NCI-H82 treated with DMSO at 0.1 percent for 48 hours (cell line): ENCODE measurements at regions not wholly inside any gene's neighbourhood (a gene's known extent, or its start where the extent isn't known, plus 50 kb on each side); places are given as distances from the start of the nearest gene placed in this dataset.
"Not testable (repeated sequence)": the region's sequence is repeated elsewhere in the genome, so short reads cannot be mapped to it uniquely, and the experiment has no call there.

Experiments
- DNase-seq: peaks from one replicate; lab custom pipeline; 2025; ENCODE audit not compliant: unreplicated experiment; lab: John Stamatoyannopoulos, UW

DNA sequence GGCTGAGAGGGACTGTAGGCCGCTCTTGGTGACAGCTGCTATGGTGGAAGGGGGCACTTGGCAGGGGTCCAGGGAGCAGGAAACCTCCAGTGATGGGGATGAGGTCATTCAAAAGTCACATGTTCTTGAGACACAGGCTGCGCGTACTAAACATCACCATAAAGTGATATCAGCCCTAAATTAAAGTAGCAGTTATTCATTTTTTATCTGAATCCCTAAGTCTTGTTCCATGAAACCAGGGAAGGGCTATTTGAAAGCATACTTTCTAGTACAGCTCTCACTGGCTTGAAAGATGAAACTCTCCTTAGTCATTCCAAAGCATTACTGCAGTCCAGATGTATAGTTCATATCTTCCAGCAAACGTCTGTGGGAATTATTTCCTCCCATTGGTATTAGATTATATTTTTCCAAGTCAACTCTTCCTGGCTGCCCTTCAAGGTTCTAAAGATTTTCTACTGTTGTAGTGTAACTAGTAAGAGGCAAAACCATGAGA lies 373.1 kb downstream of the CD109 start:
- no peak for DNase-seq

DNA sequence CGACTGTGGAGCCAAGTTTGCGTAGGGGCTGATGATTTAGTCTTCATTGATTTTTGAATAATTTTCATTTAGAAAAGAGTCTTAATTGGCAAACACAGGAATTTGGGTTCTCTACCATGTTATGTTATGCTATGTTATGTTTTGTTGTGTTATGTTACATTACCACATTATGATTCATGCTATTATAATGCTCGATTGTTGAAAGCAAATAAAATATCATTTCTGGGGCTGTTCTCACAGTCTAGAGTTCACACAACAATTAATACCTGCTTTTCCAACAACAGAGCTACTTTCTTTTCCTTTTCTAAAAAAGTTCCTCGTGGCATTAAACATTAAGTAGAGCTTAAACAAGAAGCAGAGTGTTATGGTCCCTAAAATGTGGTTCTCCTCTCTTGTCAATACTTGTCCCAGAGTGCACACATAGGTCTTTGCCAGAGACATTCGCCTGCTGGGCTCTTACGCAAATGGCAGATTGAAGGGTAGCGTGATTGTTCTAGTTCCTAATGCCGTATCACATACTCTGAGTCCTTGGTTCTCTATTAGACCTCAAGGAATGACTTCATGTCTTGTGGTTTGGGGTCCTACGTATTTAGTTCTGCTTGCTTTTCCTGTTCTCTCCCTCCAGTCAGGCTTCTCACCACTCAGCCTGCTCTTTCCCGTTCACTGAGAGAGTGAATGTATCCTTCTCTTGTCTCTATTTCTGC lies 370.3 kb downstream of the CD109 start:
- no peak for DNase-seq

DNA sequence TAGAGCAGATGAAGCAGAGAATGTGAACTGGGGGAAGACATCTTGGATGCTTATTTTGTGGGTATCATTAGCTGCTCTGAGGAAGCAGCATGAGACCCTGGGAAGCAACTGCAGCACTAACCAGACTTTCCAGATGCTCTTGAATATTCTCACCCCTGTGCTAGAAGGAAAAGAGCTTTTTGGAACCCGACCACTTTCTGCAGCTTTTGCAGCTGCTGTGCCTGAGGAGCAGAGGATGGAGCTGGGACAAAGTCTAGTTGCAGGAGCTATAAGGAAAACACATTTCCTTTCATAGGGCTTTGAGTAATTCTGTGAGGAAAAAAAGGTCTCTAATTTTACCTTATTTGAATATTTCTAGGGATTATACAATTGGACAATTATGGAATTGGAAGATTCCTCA lies 369.7 kb downstream of the CD109 start:
- DNase-seq, result no peak

DNA sequence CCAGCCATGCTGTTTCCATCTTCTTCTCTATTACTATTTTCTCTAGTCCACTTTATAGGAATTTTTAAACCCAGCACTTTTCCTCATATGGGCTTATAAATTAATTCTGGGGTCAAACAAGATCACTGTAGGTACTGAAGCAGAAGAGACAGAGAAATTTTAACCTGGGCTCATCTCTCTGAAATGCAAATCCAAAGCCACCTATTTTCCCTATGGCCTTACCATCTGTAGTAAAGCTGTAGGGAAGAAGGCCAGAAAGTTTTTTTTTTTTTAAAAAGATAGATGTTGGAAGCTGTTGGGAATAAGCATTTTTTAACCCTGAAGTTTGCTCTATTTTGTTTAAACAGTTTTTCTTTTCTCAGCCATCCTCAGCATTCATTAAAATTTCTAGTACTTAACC lies 367.4 kb downstream of the CD109 start:
- DNase-seq, result no peak

DNA sequence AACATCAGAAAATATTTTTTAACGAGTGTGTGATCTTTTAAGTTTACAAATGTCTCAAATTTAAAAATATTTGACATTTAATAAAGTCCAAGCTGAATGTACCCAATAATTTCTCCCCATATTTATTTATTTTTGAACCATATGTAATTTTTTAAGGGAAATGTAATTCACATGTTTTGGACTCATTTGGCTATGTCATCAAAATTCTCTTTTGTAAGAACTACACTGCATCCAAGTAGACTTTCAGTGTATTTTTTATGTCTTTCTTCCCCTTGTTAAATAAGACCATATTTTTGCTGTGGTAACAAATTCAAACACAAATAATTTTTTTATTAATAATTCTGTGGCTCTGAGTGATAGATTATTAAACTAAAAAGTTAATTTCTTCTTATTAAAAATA lies 365.2 kb downstream of the CD109 start:
- no peak for DNase-seq

DNA sequence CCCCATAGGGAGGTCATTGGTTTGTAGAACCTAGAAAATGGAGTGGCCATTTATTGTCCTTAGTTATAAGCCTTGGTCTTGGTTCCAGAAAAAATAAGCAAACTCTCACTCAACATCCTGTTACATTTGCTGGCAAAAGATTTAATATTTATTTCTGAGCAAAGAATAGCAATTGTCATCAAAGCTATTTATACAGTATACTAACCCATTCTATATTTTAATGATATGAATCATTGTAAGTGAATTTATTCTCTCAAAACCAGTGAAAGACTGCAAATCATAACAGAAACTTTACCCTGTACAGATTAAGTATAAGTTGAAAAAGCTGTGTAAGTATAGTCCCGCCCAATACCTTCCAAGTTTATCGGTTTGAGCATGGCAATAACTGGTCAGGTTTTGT lies 364.4 kb downstream of the CD109 start:
- DNase-seq, result no peak

DNA sequence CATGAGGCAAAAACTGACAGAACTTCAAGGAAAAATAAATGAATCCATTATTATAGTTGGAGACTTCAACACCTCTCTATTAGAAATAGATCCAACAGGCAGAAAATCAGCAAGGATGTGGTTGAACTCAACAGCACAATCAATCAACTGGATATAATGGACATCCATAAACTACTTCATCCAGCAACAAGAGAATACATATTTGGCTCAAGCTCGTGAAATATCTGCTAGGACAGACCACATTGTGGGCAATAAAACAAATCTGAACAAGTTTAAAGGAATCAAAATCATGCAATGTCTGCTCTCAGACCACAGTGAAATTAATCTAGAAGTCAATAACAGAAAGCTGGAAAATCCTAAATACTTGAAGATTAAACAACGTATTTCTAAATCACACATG lies 362.6 kb downstream of the CD109 start:
- no peak for DNase-seq

DNA sequence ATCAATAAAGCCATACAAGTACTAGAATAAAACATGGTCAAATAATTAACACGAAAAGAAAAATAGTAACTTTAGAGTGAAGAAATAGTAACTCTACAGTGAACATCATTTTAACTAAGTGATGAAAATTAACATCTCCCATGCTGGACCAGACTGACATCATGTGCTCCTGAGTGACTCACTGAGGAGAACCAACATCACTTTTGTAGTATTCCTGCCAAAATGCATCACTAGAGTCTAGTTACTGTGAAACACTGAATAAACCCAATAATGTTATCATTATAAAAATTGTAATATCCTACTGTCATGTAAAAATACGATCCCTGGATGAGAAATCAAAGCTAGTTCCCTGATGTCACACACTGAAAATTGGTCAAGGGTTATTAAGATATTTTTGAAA lies 361.3 kb downstream of the CD109 start:
- DNase-seq, result no peak

DNA sequence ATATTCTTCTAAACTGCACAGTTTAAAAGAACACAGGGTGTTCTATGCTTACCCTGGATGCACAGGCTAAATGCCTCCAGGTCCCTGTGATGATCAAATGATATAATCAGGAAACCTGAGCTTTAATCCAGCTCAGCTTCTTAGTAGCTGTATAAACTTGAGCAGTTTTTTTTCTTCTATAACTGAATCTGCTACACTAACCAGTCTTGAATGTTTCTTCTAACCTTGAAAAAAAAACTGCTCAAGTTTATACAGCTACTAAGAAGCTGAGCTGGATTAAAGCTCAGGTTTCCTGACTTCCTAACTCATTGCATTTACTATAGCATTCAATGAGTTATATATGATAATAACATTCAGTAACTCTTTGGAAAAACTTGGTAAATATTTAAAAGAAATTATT lies 358.2 kb downstream of the CD109 start:
- DNase-seq, result no peak

DNA sequence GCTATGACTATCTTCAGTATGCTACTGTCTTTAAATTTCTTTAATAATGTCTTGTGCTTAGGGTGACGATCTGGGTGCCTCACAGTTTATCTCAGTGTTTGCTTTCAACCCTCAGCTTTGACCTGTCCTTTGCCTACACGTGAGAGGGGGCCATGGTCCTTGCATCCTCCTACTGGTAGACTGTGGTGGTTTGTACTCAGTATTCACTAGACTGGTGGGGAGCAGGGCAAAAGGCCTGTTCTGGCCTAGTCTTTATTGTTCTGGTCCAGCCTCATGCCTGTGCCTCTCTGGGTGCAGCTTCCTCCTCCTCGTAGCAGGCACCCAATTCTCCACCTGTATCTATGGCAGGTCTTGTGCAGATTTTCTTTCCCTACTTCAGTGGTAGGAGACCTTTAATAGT lies 354.9 kb downstream of the CD109 start:
- no peak for DNase-seq

DNA sequence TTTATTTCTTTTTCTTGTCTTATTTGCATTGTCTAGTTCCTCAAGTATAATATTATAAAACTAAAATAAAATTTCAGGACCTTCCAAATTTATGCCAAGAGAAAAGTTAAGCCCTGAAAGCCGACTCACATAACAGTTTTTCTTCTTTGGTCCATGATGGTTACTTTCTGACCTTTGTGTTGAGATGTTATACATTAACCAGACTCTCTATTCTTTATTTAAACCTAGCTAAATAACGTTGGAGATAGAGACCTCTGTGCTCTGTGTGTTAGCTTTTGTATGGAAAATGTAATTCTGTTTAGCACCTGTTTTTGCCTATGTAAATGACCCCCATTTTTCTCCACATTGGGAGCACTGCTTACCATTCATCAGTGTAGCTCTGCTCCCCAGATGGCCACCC lies 352.4 kb downstream of the CD109 start:
- no peak for DNase-seq

DNA sequence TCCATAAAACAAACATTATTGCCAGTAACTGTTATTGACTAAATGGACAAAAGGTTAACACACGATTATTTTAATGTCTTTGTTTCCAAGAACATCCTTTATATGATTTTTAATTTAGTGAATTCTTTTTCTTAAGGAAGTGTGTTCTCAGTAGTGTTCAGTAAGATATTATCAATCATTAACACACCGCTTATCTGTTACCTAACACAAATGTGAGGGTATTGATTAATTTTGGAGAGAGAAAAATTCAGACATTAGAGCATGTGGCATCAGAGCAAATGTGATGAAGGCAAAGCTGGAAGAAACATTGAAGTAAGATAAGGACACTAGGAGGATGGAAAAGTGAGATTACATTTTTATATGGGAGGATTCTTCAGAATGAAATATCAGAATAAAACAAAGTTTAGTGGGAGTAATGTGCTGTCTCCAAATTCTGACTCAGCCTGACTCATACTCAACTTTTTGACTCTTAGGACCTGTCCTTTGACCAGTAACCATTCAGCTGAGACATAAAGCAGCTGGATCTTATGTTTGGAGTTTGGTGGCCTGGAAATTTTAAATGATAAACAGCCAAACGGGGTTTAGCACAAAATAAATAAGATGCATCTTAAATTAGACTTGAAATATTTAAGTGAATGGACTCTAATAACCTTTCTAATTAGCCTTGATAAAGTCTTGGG lies 348.6 kb downstream of the CD109 start:
- no peak for DNase-seq

DNA sequence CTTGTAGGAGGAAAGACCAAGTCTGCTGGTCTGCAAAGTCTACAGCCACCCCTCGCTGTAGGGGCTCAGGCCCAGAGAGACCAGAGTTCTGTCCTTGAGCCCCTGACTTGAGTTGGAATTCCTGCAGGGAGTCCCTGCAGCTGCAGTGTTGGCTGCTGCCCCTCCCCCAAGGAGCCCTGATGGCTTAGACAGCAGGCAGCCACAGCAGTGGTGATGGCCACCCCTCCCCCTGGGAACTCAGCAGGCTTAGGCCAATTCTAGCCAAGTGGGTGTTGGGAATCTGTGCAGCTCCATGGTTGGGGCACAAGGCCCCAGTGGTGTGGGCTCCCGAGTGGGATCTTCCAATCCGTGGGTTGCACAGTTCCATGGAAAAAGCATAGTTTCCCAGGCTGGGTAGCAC lies 345.4 kb downstream of the CD109 start:
- DNase-seq, result no peak

DNA sequence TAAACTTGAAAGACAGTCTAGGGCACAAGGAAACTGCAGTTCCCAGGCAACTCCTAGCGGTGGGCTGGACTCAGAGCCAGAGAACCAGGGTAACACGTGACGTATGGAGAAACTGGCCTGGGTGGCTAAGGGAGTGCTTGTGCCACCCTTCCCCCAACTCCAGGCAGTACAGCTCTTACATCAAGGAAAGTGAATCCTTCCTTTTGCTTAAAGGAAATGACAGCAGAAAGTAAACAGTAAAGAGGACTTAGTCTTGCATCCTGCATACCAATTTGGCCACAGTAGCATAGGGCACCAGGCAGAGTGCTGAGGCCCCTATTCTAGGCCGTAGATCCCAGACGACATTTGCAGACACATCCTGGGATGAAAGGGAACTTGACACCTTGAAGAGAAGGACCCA lies 322.8 kb downstream of the CD109 start:
- no peak for DNase-seq

DNA sequence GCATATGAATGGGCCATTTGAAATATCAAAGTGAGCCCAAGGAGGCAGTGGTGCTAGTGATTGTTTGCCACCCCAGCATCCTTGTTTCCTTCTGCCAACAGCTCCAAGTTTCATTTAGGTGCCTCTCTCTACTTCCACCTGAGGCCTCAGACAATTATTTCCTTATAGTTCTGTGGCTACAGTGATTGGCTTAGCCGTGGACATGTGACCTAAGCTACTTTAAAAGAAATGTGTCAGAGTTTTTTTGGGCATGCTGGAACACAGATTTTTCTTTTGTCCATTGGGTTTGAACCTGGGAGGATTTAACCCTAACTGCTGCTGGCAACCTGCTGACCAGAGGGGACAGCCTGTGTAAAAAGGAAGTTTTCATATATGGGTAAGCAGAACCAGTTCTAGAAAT lies 319.4 kb downstream of the CD109 start:
- no peak for DNase-seq

DNA sequence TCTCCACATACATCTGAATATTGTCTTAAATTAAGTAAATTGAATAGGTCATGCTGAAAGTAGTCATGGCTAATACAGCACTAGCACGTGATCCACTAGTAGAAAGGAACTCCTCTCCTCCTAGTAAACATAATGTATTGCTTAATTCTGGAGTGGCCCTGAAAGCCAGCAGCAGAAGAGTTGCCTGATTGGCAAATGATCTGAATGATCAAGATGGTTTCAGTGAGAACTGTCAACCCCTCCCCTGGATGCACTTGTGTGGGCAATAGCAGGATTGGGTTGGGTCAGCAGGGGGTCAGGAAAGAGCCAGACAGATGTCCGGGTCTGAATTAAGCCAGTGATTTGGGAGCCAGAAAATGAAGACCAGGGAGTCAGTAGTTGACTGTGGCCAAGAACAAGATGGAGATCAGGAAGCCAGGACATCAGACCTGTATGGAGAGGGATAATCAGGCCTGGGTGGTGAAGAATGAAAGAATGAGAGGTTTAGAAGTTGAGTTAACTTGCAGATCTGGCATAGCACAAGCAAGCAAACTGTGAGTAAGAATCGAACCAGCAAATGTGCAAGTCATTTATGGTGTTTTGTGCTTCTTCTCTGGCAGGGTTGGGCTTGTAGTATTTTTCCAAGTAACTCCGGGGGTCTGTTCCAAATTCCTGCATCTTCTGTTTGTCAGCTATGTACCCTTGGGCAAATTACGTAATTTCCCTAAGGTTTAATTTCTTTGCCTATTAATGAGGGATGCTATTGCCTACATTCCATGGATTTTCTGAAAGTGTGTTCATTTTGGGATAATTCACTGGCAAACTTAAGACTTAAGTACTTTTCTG lies 304.9 kb downstream of the CD109 start:
- DNase-seq, result no peak

DNA sequence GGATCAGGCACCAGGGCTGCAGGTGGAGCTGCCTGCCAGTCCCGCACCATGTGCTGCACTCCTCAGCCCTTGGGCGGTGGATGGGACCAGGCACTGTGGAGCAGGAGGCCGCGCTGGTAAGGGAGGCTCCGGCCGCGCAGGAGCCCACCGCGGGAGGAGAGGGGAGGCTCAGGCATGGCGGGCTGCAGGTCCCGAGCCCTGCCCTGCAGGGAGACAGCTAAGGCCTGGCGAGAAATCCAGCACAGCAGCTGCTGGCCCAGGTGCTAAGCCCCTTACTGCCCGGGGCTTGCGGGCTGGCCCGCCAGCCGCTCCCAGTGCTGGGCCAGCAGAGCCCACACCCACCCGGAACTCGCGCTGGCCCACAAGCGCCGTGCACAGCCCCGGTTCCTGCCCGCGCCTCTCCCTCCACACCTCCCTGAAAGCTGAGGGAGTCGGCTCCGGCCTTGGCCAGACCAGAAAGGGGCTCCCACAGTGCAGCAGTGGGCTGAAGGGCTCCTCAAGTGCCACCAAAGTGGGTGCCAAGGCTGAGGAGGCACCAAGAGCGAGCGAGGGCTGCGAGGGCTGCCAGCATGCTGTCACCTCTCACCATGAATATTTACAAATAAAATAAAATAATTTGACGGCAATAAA lies 294.7 kb downstream of the CD109 start:
- DNase-seq, result not testable (repeated sequence)

DNA sequence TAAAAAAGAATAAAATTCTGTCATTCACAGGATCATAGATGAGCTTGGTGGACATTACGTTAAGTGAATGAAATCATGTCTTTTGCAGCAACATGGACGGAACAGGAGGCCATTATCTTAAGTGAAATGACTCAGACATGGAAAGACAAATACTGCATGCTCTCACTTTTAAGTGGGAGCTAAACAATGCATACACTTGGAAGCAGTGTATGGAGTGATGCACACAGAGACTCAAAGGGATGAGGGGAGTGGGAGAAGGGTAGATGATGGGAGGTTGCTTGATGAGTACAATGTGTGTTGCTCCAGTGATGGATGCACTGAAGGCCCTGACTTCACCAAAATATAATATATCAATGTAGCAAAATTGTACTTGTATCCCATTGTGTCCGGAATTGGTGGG lies 293.4 kb downstream of the CD109 start:
- no peak for DNase-seq

DNA sequence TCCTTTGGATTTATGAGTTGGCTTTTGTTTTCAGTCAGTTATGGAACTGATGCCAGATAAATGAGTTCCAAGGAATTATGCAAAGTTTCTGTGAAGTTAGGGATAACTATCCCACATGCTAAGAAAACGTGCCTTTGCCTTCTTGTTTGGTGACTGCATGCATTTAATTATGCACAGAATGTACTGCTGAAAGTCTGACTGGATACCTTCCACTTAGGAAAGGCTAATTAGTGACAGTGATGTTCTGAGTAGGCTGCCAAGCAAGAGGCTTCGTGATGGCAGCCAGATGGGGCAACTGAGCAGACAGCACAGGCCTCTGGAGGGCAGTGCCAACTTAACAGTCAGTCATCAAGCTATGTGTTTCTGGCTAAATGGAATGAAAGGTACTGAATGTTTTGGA lies 289.9 kb downstream of the CD109 start:
- DNase-seq, result no peak

DNA sequence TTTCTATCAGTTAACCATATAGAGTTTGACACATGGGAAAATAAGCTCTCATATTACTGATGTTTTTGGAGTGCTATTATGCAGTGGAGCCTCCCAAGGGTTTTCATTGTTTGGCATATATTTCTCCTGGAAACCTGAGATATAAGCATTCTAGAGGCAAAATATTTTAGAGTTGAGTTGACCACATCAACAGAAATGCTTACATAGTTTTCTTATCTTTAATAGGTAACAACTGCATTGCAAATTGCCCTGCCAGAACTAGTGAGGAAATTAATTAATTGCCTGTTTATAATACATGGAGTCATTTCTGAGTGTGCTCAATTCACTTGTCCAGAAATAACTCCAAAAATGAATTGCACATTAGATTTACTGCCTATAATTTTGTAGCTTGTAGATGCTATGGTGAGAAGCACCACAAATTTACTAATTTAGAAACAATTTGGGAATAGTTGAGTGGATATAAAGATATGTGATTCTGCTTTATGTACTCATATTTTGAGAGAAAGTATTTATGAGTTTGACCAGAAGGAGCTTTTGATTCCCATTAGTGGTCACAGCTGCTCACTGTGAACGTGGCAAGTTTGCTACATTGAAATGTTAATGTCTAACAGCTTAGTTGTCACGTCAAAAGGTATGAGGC lies 288.7 kb downstream of the CD109 start:
- DNase-seq, result no peak

DNA sequence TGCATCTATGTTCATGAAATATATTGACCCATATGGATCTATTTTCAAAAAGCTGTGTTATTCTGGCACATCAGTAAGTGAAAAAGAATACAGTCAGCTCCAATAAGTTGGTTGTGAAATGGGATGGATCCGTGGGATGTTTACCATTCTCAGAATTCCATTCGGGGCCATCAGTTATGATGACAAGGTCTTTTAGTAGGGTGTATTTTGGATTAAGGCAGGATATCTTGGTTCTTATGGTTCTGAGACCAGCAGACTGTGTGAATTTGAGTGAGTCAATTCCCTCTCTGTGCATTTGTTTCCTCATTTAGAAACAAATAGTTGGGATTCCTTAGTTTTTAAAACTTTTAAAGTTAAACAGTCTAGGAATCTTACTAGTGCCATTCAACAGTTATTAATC lies 287.4 kb downstream of the CD109 start:
- no peak for DNase-seq
